Osteoblast (primary cell): ENCODE measurements at regions not wholly inside any gene's neighbourhood (a gene's known extent, or its start where the extent isn't known, plus 50 kb on each side); places are given as distances from the start of the nearest gene placed in this dataset.

Source experiments
- DNase-seq: peaks from one replicate; pipeline ENCODE4 v3.0.0; 2011; ENCODE audit warnings: low spot score, mixed read lengths; ENCODE audit not compliant: insufficient read length; ENCODE audit errors: missing footprints
- H2AFZ ChIP-seq: 2 replicates; pipeline ENCODE4 v1.6.0; 2011; ENCODE audit warnings: mild to moderate bottlenecking, low read length
- H3K27ac ChIP-seq: 2 replicates; pipeline ENCODE4 v1.5.1; 2011; ENCODE audit warnings: mild to moderate bottlenecking, low read depth, low read length, moderate library complexity
- H3K27me3 ChIP-seq: 2 replicates; pipeline ENCODE4 v1.6.0; 2012; ENCODE audit warnings: mild to moderate bottlenecking, control low read depth, inconsistent platforms, low read length, moderate library complexity; ENCODE audit not compliant: insufficient read depth
- H3K36me3 ChIP-seq: 2 replicates; pipeline ENCODE4 v1.5.1; 2011; ENCODE audit warnings: mild to moderate bottlenecking, low read length, control low read depth, moderate library complexity; ENCODE audit not compliant: insufficient read depth
- H3K4me1 ChIP-seq: 2 replicates; pipeline ENCODE4 v1.5.1; 2011; ENCODE audit warnings: mild to moderate bottlenecking, low read length, control low read depth, moderate library complexity; ENCODE audit not compliant: insufficient read depth
- H3K4me2 ChIP-seq: 2 replicates; pipeline ENCODE4 v1.6.0; 2011; ENCODE audit warnings: mild to moderate bottlenecking, low read length; ENCODE audit not compliant: insufficient read depth
- H3K4me3 ChIP-seq: fragments of 200-600 bp; sonication (generic); 3 replicates; pipeline ENCODE4 v1.5.1; 2012; ENCODE audit warnings: mild to moderate bottlenecking, low read length, inconsistent platforms; ENCODE audit not compliant: insufficient read depth
- H3K79me2 ChIP-seq: 2 replicates; pipeline ENCODE4 v1.6.0; 2012; ENCODE audit warnings: mild to moderate bottlenecking, low read length, control low read depth, inconsistent platforms; ENCODE audit not compliant: insufficient read depth
- H3K9me3 ChIP-seq: 2 replicates; pipeline ENCODE4 v1.5.1; 2011; ENCODE audit warnings: low read depth, low read length, control low read depth
- H4K20me1 ChIP-seq: 2 replicates; pipeline ENCODE4 v1.6.0; 2012; ENCODE audit warnings: mild to moderate bottlenecking, low read length, control low read depth; ENCODE audit not compliant: insufficient read depth
- CTCF ChIP-seq: IDR thresholded peaks from 2 replicates; pipeline ENCODE4 v1.5.1; 2011; ENCODE audit warnings: mild to moderate bottlenecking, low read depth, low read length, moderate library complexity; ENCODE audit errors: extremely low read depth

GRCh38 chr3:113110267-113110666 is 101.1 kb upstream of the BOC start:
- Histone ChIP-seq H3K9me3 (no peaks in the 10 kb centered on the region), H3K79me2 (no peaks in the 10 kb centered on the region), H3K4me3 (no peak overlapping the region), H3K27ac (no peak overlapping the region), H3K27me3 (no peaks in the 10 kb centered on the region), H3K36me3 (no peaks in the 10 kb centered on the region), H4K20me1 (no peaks in the 10 kb centered on the region), H3K4me2 (no peak overlapping the region), H3K4me1 (no peaks in the 10 kb centered on the region), H2AFZ (no peak overlapping the region)
- TF ChIP-seq CTCF, result no peak
- DNase-seq, result no peak

- H3K4me3 ChIP-seq, result no peak overlapping the region
- H3K27me3 ChIP-seq, result no peaks in the 10 kb centered on the region
- no peaks in the 10 kb centered on the region for H3K9me3 ChIP-seq
- H3K36me3 ChIP-seq, result no peaks in the 10 kb centered on the region
- no peak overlapping the region for H3K4me2 ChIP-seq
- no peaks in the 10 kb centered on the region for H3K79me2 ChIP-seq
- no peak for TF ChIP-seq CTCF
- H3K4me1 ChIP-seq, result no peaks in the 10 kb centered on the region
- DNase-seq, result no peak
- no peak overlapping the region for H2AFZ ChIP-seq
- H4K20me1 ChIP-seq, result no peaks in the 10 kb centered on the region
- no peak overlapping the region for H3K27ac ChIP-seq
Observed at GRCh38 chr3:113111011-113111707, 100.2 kb upstream of the BOC start.

- no peaks in the 10 kb centered on the region for H3K36me3 ChIP-seq
- no peak for DNase-seq
- no peaks in the 10 kb centered on the region for H3K79me2 ChIP-seq
- no peak overlapping the region for H3K4me2 ChIP-seq
- H2AFZ ChIP-seq, result no peak overlapping the region
- no peak for TF ChIP-seq CTCF
- H3K27me3 ChIP-seq, result no peaks in the 10 kb centered on the region
- H3K9me3 ChIP-seq, result no peaks in the 10 kb centered on the region
- H4K20me1 ChIP-seq, result no peaks in the 10 kb centered on the region
- H3K27ac ChIP-seq, result no peak overlapping the region
- H3K4me1 ChIP-seq, result peaks cover 9% of the 10 kb centered on the region
- no peak overlapping the region for H3K4me3 ChIP-seq
Observed at GRCh38 chr3:113113361-113113760, 98.0 kb upstream of the BOC start.

GRCh38 chr3:113117511-113118234 is 93.7 kb upstream of the BOC start:
- Histone ChIP-seq H2AFZ (peak overlapping the region; percentile 80), H4K20me1 (no peaks in the 10 kb centered on the region)

More at GRCh38 chr3:113117511-113118234, 93.7 kb upstream of the BOC start:
- no peaks in the 10 kb centered on the region for H3K27me3 ChIP-seq
- H3K79me2 ChIP-seq, result no peaks in the 10 kb centered on the region
- H3K4me1 ChIP-seq, result peaks cover 9% of the 10 kb centered on the region
- H3K27ac ChIP-seq, result peak overlapping the region; percentile 56
- H3K36me3 ChIP-seq, result no peaks in the 10 kb centered on the region
- no peak overlapping the region for H3K4me2 ChIP-seq
- H3K9me3 ChIP-seq, result no peaks in the 10 kb centered on the region
- peak; percentile 95 for DNase-seq
- H3K4me3 ChIP-seq, result no peak overlapping the region
- no peak for TF ChIP-seq CTCF
